HT1080 (cell line): ENCODE measurements at regions not wholly inside any gene's neighbourhood (a gene's known extent, or its start where the extent isn't known, plus 50 kb on each side); places are given as distances from the start of the nearest gene placed in this dataset.

Experiments
- DNase-seq: peaks from one replicate; pipeline ENCODE4 v3.0.0-alpha.2; 2015; ENCODE audit warnings: low read depth

- DNase-seq: no peak
These were observed 294.8 kb downstream of the KCNRG start for GRCh38 chr13:50309882-50310594.

GRCh38 chr13:50310734-50311133, 295.5 kb downstream of the KCNRG start:
- DNase-seq: no peak

GRCh38 chr13:50318887-50319286, 303.6 kb downstream of the KCNRG start:
- no peak for DNase-seq

DNA sequence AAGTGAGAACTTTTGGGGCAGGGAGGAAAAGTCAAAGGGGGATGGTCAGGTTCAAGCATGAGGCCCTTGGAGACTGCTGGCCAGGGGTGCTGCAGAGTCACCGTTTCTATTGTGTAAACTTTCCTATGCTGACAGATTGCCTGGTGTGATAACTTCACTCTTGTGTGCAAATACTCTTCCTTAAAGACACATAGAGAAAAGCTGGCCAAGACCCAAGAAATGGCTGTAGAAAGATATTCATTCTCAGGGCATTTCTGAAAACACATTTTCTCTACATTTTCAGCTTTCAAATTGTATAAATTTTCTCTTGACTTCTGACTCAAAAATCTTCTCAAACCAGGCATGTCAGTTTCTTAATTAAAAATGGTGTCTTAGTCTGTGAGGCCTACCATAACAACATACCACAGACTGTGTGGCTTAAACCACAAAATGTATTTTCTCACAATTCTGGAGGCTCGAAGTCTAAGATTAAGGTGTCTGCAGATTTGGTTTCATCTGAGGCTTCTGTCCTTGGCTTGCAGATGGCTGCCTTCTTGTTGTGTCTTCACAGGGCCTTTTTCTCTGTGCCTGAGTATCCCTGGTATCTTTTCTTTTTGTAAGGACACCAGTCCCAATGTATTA, 304.5 kb downstream of the KCNRG start:
- peak; percentile 23 for DNase-seq

DNA sequence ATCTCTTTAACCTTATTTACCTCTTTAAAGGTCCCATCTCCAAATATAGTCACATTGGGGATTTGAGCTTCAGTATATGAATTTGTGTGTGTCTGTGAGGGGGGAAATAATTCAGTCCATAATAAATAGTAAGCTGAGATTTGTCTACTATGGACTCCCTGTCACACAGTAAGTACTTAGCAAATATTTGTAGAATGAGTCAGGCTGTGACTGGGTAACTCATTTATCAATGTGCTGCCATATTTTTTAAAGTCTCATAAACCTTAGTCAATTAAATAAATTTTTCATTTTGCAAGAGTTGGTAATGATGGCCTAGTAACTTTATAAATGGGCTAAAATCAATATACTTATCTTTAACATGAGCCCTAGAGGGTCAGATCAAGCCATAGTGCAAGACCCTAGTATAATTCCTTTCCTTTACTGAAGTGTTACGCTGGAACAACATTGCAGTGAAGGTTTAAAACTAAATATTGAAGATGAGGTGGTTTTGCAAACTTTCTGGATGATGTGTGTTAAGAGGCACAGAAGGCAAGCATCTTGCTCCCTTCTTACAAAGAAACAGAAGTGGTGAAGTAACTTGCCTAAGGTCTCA, 305.1 kb downstream of the KCNRG start:
- peak; percentile 48 for DNase-seq

DNA sequence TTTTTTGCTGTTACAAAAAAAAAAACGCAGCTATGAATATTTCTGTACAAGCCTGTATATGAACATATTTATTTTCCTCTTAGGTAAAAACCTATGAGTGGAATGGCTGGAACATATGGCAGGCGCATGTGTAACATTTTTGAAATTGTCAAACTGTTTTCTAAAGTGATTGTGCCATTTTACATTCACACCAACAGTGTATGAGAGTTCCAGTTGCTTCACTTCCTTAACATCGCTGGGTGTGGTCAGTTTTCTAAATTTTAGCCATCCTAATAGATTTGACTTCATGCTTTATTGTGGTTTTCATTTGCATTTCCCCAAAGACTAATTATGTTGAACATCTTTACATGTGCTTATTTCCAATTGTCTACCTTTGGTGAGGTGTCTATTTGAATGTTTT, 306.8 kb downstream of the KCNRG start:
- no peak for DNase-seq

GRCh38 chr13:50323440-50324065, 308.3 kb downstream of the KCNRG start:
- peak; percentile 80 for DNase-seq

GRCh38 chr13:50326271-50326670, 311.0 kb downstream of the KCNRG start:
- DNase-seq: no peak

GRCh38 chr13:50326811-50327210, 311.6 kb downstream of the KCNRG start:
- DNase-seq: peak; percentile 19

- DNase-seq: no peak
These were observed 319.0 kb downstream of the KCNRG start for GRCh38 chr13:50334115-50334778.

GRCh38 chr13:50334944-50335343, 319.7 kb downstream of the KCNRG start:
- no peak for DNase-seq

DNA sequence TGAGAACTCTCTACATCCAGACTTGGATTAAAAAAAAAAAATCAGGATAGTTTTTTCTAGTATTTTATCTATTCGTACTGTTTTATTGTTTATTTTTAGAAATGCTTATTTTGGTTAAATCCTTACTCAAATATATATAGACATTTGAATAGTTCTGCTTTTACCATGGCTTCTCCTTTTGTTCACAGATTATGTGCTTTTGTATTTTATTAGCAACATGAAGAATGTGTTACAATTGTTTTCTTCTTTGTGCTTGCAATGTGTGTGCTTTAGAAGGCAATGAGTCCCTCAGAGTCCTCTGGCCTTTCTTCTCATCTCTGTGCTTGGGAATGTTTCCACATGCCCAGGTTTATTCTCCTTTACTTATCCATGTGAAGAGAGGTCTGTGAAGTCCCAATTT, 324.0 kb downstream of the KCNRG start:
- no peak for DNase-seq

DNA sequence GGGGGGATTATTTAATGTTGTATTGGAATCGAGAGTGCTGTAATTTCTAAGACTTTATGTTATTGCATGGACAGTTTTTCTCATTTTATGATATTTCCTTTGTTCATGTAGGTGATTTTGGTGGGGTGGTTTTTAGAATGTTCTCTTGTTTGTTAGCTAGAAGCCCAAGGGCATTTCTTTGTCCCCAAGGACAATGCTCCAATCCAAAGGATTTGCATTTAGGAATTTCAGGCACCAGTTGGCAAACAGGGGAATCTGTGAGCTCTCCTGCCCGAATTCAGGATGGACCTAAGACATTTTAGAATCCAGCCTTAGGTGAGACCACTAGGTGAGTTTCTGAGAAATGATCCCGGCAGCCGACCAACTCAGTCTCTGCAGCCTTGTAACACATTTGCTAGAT, 324.9 kb downstream of the KCNRG start:
- DNase-seq: no peak

- DNase-seq: no peak
These were observed 325.5 kb downstream of the KCNRG start for GRCh38 chr13:50340551-50341287.

DNA sequence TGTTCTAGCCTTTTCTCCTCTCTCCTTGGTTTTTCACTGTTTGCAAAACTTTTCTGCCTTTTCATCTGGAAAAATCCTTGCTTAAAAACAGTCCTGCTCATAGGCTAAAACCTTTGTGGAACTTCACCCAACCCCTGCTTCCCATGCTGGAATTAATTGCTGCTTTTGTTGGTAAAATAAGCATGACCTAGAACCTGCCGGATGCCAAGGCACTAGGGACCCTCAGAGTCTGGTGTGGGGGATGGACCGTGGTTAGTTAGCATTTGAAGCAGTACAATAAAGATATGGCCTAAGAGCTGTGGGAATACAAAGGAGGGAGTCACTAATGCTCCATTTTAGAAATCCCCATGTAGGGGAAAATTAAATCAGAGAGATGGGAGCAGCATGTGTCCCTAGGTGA, 326.3 kb downstream of the KCNRG start:
- no peak for DNase-seq

DNA sequence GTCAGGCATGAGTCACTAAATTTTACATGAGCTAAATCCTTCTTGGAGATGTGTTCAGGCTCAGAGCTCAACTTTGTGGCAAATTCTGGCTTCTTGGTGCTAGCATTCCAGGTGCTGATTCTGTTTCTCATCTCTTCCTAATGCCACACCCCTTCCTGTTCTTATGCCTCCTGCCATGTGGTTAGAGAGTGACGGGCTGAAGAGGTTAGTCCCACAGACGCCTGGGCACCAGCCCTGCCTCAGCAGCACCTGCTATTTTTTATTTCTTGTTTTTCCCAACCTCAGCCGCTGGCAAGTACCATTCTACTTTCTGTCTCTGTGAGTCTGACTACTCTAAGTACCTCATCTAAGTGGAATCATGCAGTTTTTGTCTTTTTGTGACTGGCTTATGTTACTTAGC, 329.5 kb downstream of the KCNRG start:
- no peak for DNase-seq

GRCh38 chr13:50345804-50346203, 330.6 kb downstream of the KCNRG start:
- no peak for DNase-seq

- DNase-seq: no peak
These were observed 333.1 kb downstream of the KCNRG start for GRCh38 chr13:50348371-50348770.

- DNase-seq: no peak
These were observed 337.7 kb downstream of the KCNRG start for GRCh38 chr13:50352720-50353480.

- peak; percentile 91 for DNase-seq
These were observed 338.6 kb downstream of the KCNRG start for GRCh38 chr13:50353651-50354415.
